GM21526 (cell line): ENCODE measurements at regions not wholly inside any gene's neighbourhood (a gene's known extent, or its start where the extent isn't known, plus 50 kb on each side); places are given as distances from the start of the nearest gene placed in this dataset.
A peak's percentile ranks its signal among the peaks of the same experiment; 100 is the strongest.

Experiments used
- ATAC-seq: cut with Tn5 transposase; IDR thresholded peaks from one replicate; pipeline ENCODE4 v1.9.1; 2021; ENCODE audit warnings: moderate library complexity; ENCODE audit not compliant: unreplicated experiment, low FRiP score

DNA sequence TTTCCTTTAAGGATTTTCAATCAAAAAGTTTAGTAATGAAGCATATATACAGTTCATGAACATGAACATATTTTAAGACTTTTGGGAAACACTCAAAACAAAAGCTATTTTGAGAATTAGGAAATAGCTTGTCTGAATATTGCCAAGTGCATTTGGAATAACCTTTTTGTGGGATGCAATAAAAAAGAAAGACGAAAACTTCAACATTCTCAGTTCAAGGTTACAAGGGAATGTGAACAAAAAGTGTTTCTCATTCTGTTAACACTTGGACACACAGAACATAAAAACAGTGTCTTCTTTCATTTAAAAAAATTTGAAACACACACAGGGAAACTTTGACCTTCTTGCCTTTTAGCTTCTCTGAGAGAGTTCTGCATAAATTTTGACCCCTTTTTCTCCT is 72.7 kb upstream of the TCF21 start:
- ATAC-seq: no peak

DNA sequence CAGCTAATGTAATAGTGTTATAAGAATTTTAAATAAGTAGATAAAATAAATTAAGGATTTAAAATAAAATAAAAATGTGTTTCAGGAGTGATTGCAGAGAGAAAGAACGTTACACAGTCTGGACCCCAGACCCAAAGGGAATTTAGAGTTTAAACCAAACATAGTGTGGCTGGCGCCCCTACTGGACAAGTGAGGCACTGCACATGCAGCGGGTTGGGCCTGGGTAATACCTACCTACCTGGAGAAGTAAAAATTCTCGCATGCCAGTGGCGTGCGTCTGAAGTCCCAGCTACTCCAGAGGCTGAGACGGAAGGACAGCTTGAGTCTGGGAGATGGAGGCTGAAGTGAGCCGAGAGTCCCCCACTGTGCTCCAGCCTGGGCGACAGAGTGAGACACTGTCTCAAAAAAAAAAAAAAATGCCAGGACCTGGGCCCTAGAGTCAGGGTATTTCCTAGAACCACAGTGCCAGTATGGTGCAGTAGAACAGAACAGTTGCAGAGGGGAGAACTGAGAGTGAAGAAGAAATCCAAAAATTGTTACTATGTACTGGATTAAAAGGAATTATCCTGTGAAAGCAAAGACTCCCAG is 71.4 kb upstream of the TCF21 start:
- peak; percentile 77 for ATAC-seq

GRCh38 chr6:133818320-133818719 is 70.6 kb upstream of the TCF21 start:
- no peak for ATAC-seq

- no peak for ATAC-seq
Measured at GRCh38 chr6:133820208-133820607, 68.7 kb upstream of the TCF21 start.

GRCh38 chr6:133827766-133828165 is 61.1 kb upstream of the TCF21 start:
- ATAC-seq: no peak

DNA sequence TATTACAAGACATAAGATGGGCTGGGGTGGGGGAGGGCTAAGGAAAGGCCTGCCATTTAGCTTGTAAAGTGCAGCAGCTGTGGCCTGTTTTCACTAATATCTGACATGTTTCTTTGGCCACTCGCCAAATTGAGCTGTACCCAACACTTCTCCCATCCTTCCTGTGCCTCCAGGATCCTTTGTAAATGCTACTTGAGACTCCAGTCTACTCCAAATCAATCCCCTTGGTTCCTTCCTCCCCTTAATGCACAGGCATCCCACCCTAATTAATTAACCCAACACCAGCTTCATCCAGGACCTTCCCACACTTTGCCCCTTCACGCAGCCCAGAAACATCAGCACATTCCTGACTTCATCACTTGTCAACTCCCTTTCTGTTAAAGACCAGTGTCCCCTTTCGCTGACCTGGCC is 55.0 kb upstream of the TCF21 start:
- ATAC-seq: no peak

DNA sequence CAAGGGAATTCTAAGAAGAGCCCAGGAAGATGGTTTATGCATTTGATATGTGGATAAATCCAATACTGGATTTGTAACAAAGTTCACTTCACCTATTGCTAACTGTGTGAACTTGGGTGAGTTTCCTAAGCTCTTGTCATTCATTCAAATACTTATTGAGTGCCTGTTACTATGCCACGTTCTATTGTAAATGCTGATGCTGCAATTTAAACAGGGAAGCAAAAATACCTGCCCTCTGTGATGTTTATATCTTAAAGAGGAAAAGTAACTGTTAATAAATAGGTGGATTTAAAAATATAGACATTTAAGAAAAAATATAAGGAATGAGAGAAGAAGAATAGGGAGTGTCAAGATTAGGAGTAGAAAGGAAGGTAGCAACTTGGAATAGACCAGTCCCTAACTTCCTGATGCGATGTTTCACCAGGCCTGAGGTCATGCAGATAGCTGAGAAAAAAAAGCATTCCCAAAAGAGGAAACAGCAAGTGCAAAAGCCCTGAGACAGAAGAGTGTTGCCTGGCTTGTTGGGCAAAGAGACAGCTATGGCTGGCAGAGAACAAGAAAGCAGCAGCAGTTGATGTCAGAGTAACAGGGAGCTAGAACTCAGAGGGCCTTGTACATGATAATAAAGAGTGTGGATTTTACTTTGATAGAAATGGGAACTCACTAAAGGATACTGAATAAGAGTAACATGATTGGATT is 54.3 kb upstream of the TCF21 start:
- no peak for ATAC-seq

GRCh38 chr6:133835901-133836300 is 53.0 kb upstream of the TCF21 start:
- no peak for ATAC-seq

DNA sequence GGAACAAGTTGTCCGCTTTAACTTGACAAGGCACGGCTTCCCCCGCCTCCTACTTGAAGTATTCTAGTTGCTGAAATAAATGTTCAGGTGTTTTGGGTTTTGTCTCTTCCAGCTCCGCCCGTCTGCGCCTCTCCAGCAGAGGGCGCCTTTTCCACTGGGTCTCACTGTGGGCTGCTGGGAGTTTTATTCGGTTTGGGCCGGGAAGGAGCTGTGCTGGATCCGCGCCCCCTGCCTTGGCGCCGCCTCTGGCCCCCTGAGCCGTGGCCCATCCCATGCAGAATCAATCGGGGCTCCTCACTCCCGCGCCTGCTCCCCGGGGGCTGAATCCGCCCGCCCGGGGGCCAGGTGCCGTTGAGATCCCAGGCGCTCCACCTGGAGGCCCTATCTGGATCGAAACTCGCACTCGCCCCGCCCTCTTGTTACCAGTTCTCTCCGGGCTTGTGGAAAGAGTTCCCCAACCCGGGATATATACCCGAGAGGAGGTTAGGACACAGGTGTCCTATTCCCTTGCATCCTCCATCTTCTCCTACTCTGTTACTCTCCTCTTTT is 51.0 kb upstream of the TCF21 start:
- ATAC-seq: no peak
